ENCODE measurements at regions not wholly inside any gene's neighbourhood (a gene's known extent, or its start where the extent isn't known, plus 50 kb on each side); places are given as distances from the start of the nearest gene placed in this dataset.

GRCh38 chr2:11058129-11058528 lies 97.1 kb upstream of the SLC66A3 start:
- intact Hi-C loops (cut with micrococcal nuclease; ENCODE audit: unreplicated experiment) = no loop called here
- CTCF ChIA-PET = no interaction called here
- H3K4me1 Mint-ChIP-seq (ENCODE audit: low read depth, unreplicated experiment) = no peaks in the 10 kb centered on the region

GRCh38 chr2:11060376-11061169 lies 94.7 kb upstream of the SLC66A3 start:
- no peak for TF ChIP-seq CTCF (IDR thresholded peaks at IDR 0.05; ENCODE audit: unreplicated experiment)
- Mint-ChIP-seq H3K36me3 (ENCODE audit: insufficient read depth, unreplicated experiment) (no peaks in the 10 kb centered on the region), H3K4me3 (ENCODE audit: low read depth, unreplicated experiment) (no peak overlapping the region), H3K4me1 (ENCODE audit: low read depth, unreplicated experiment) (no peaks in the 10 kb centered on the region), H3K27me3 (ENCODE audit: unreplicated experiment) (peaks cover 80% of the 10 kb centered on the region), H3K9me3 (ENCODE audit: low read depth, unreplicated experiment) (peaks cover 2% of the 10 kb centered on the region), H3K27ac (ENCODE audit: unreplicated experiment) (no peak overlapping the region)
- no peak for DNase-seq
- CTCF ChIA-PET = no interaction called here
- no TSS peak for BruUV-seq (replicated peaks)
- intact Hi-C loops (cut with micrococcal nuclease; ENCODE audit: unreplicated experiment) = no loop called here

More at GRCh38 chr2:11058129-11058528, 97.1 kb upstream of the SLC66A3 start:
- Mint-ChIP-seq H3K4me3 (ENCODE audit: low read depth, unreplicated experiment) (no peak overlapping the region), H3K36me3 (ENCODE audit: insufficient read depth, unreplicated experiment) (no peaks in the 10 kb centered on the region), H3K9me3 (ENCODE audit: low read depth, unreplicated experiment) (no peaks in the 10 kb centered on the region), H3K27me3 (ENCODE audit: unreplicated experiment) (peaks cover 58% of the 10 kb centered on the region), H3K27ac (ENCODE audit: unreplicated experiment) (no peak overlapping the region)
- no peak for TF ChIP-seq CTCF (IDR thresholded peaks at IDR 0.05; ENCODE audit: unreplicated experiment)
- BruUV-seq (replicated peaks) = no TSS peak
- no peak for DNase-seq

- Mint-ChIP-seq H3K27me3 (ENCODE audit: unreplicated experiment) (peaks cover 84% of the 10 kb centered on the region), H3K4me3 (ENCODE audit: low read depth, unreplicated experiment) (no peak overlapping the region), H3K27ac (ENCODE audit: unreplicated experiment) (no peak overlapping the region), H3K4me1 (ENCODE audit: low read depth, unreplicated experiment) (no peaks in the 10 kb centered on the region), H3K9me3 (ENCODE audit: low read depth, unreplicated experiment) (peaks cover 4% of the 10 kb centered on the region), H3K36me3 (ENCODE audit: insufficient read depth, unreplicated experiment) (no peaks in the 10 kb centered on the region)
- CTCF ChIA-PET = no interaction called here
- no peak for TF ChIP-seq CTCF (IDR thresholded peaks at IDR 0.05; ENCODE audit: unreplicated experiment)
- no peak for DNase-seq
- intact Hi-C loops (cut with micrococcal nuclease; ENCODE audit: unreplicated experiment) = no loop called here
- no TSS peak for BruUV-seq (replicated peaks)
Observed at GRCh38 chr2:11065833-11066485, 89.3 kb upstream of the SLC66A3 start.

- no peak for TF ChIP-seq CTCF (IDR thresholded peaks at IDR 0.05; ENCODE audit: unreplicated experiment)
- peaks cover 6% of the 10 kb centered on the region for H3K9me3 Mint-ChIP-seq (ENCODE audit: low read depth, unreplicated experiment)
- intact Hi-C loops (cut with micrococcal nuclease; ENCODE audit: unreplicated experiment) = no loop called here
- DNase-seq = no peak
- H3K4me3 Mint-ChIP-seq (ENCODE audit: low read depth, unreplicated experiment) = no peak overlapping the region
- BruUV-seq (replicated peaks) = no TSS peak
- no peak overlapping the region for H3K27ac Mint-ChIP-seq (ENCODE audit: unreplicated experiment)
- no peaks in the 10 kb centered on the region for H3K36me3 Mint-ChIP-seq (ENCODE audit: insufficient read depth, unreplicated experiment)
- CTCF ChIA-PET = no interaction called here
- H3K4me1 Mint-ChIP-seq (ENCODE audit: low read depth, unreplicated experiment) = peaks cover 2% of the 10 kb centered on the region
- H3K27me3 Mint-ChIP-seq (ENCODE audit: unreplicated experiment) = peaks cover 82% of the 10 kb centered on the region
Observed at GRCh38 chr2:11067221-11068078, 87.8 kb upstream of the SLC66A3 start.

Measured in Calu3 (cell line).